Loucy (cell line): ENCODE measurements at regions not wholly inside any gene's neighbourhood (a gene's known extent, or its start where the extent isn't known, plus 50 kb on each side); places are given as distances from the start of the nearest gene placed in this dataset.

Source experiments
- H2AFZ ChIP-seq: fragments of 200-600 bp; sonication (generic); 2 replicates; pipeline ENCODE4 v1.6.0; 2016; ENCODE audit warnings: antibody characterized with exemption, mild to moderate bottlenecking, low read length, moderate library complexity
- H3F3A ChIP-seq: fragments of 200-600 bp; 2 replicates; pipeline ENCODE4 v1.6.0; 2016; ENCODE audit warnings: antibody characterized with exemption, low read depth, mild to moderate bottlenecking
- H3K27me3 ChIP-seq: fragments of 200-600 bp; sonication (generic); 2 replicates; pipeline ENCODE4 v1.6.1; 2014; ENCODE audit warnings: low read length, mild to moderate bottlenecking; ENCODE audit not compliant: insufficient read depth, poor library complexity, severe bottlenecking
- H3K36me3 ChIP-seq: fragments of 200-600 bp; sonication (generic); 2 replicates; pipeline ENCODE4 v1.6.1; 2016; ENCODE audit warnings: low read length; ENCODE audit not compliant: insufficient read depth
- H3K4me1 ChIP-seq: fragments of 200-600 bp; sonication (generic); 2 replicates; pipeline ENCODE4 v1.5.1; 2014; ENCODE audit warnings: low read length, mild to moderate bottlenecking; ENCODE audit not compliant: insufficient read depth, poor library complexity, severe bottlenecking
- H3K4me2 ChIP-seq: fragments of 200-600 bp; sonication (generic); 2 replicates; pipeline ENCODE4 v1.6.0; 2014; ENCODE audit warnings: antibody characterized with exemption, low read length, low read depth, mild to moderate bottlenecking; ENCODE audit not compliant: poor library complexity, severe bottlenecking
- H3K4me3 ChIP-seq: fragments of 200-600 bp; sonication (generic); 2 replicates; pipeline ENCODE4 v1.5.1; 2014; ENCODE audit warnings: low read length, mild to moderate bottlenecking, mixed read lengths; ENCODE audit not compliant: poor library complexity, severe bottlenecking
- H3K79me2 ChIP-seq: fragments of 200-600 bp; sonication (generic); 2 replicates; pipeline ENCODE4 v1.6.1; 2014; ENCODE audit warnings: low read length; ENCODE audit not compliant: insufficient read depth
- H3K9ac ChIP-seq: fragments of 200-600 bp; sonication (generic); 2 replicates; pipeline ENCODE4 v1.6.0; 2014; ENCODE audit warnings: mild to moderate bottlenecking, low read depth, low read length, moderate library complexity; ENCODE audit not compliant: poor library complexity, severe bottlenecking
- H3K9me2 ChIP-seq: fragments of 200-600 bp; sonication (generic); replicated peaks from 2 replicates; pipeline ENCODE4 v1.6.1; 2016; ENCODE audit warnings: low read depth, low read length, mixed read lengths
- H3K9me3 ChIP-seq: fragments of 200-600 bp; sonication (generic); 2 replicates; pipeline ENCODE4 v1.6.1; 2014; ENCODE audit warnings: mild to moderate bottlenecking, antibody characterized with exemption, low read length, low read depth; ENCODE audit not compliant: insufficient read depth
- H4K20me1 ChIP-seq: fragments of 200-600 bp; sonication (generic); 2 replicates; pipeline ENCODE4 v1.6.0; 2014; ENCODE audit warnings: antibody characterized with exemption, low read length, mild to moderate bottlenecking; ENCODE audit not compliant: insufficient read depth, poor library complexity, severe bottlenecking
- CTCF ChIP-seq: fragments of 200-600 bp; sonication (generic); conservative IDR thresholded peaks from 2 replicates; pipeline ENCODE4 v1.5.1; 2014; ENCODE audit warnings: mild to moderate bottlenecking, antibody characterized with exemption, low read length
- EZH2phosphoT487 ChIP-seq: fragments of 200-600 bp; IDR thresholded peaks from 2 replicates; pipeline ENCODE4 v1.6.1; 2018; ENCODE audit warnings: antibody characterized with exemption, mild to moderate bottlenecking, moderate library complexity, borderline replicate concordance

GRCh38 chr11:115077740-115078139, 399.4 kb downstream of the NXPE2 start:
- H3K4me1 ChIP-seq, result no peaks in the 10 kb centered on the region
- H3K27me3 ChIP-seq, result no peaks in the 10 kb centered on the region
- H3K79me2 ChIP-seq, result no peaks in the 10 kb centered on the region
- H4K20me1 ChIP-seq, result no peaks in the 10 kb centered on the region
- H3F3A ChIP-seq, result no peaks in the 10 kb centered on the region
- no peaks in the 10 kb centered on the region for H3K9me3 ChIP-seq
- H3K36me3 ChIP-seq, result no peaks in the 10 kb centered on the region
- H2AFZ ChIP-seq, result no peak overlapping the region
- H3K9me2 ChIP-seq, result no peaks in the 10 kb centered on the region
- TF ChIP-seq EZH2phosphoT487 (no peak), CTCF (no peak)
- H3K9ac ChIP-seq, result no peak overlapping the region
- no peak overlapping the region for H3K4me3 ChIP-seq
- H3K4me2 ChIP-seq, result no peak overlapping the region

GRCh38 chr11:115078461-115079438, 400.4 kb downstream of the NXPE2 start:
- H3K27me3 ChIP-seq, result no peaks in the 10 kb centered on the region
- no peak overlapping the region for H3K4me3 ChIP-seq
- no peaks in the 10 kb centered on the region for H3K4me1 ChIP-seq
- no peak overlapping the region for H3K4me2 ChIP-seq
- no peaks in the 10 kb centered on the region for H3K79me2 ChIP-seq
- no peaks in the 10 kb centered on the region for H3K36me3 ChIP-seq
- no peaks in the 10 kb centered on the region for H3K9me3 ChIP-seq
- no peaks in the 10 kb centered on the region for H3K9me2 ChIP-seq
- no peaks in the 10 kb centered on the region for H4K20me1 ChIP-seq
- H2AFZ ChIP-seq, result no peak overlapping the region
- H3K9ac ChIP-seq, result no peak overlapping the region
- no peak for TF ChIP-seq CTCF
- no peak for TF ChIP-seq EZH2phosphoT487
- H3F3A ChIP-seq, result no peaks in the 10 kb centered on the region

- no peak overlapping the region for H3K9ac ChIP-seq
- H3K4me1 ChIP-seq, result no peaks in the 10 kb centered on the region
- no peaks in the 10 kb centered on the region for H3K27me3 ChIP-seq
- H3K4me2 ChIP-seq, result no peak overlapping the region
- H4K20me1 ChIP-seq, result no peaks in the 10 kb centered on the region
- no peaks in the 10 kb centered on the region for H3K9me2 ChIP-seq
- H3K4me3 ChIP-seq, result no peak overlapping the region
- H2AFZ ChIP-seq, result no peak overlapping the region
- no peaks in the 10 kb centered on the region for H3F3A ChIP-seq
- no peaks in the 10 kb centered on the region for H3K36me3 ChIP-seq
- no peaks in the 10 kb centered on the region for H3K79me2 ChIP-seq
- TF ChIP-seq CTCF (no peak), EZH2phosphoT487 (no peak)
- H3K9me3 ChIP-seq, result no peaks in the 10 kb centered on the region
These were observed 402.8 kb downstream of the NXPE2 start for GRCh38 chr11:115080923-115081680.
